GM18873 (cell line): ENCODE measurements at regions not wholly inside any gene's neighbourhood (a gene's known extent, or its start where the extent isn't known, plus 50 kb on each side); places are given as distances from the start of the nearest gene placed in this dataset.
"Not testable (repeated sequence)": the region's sequence is repeated elsewhere in the genome, so short reads cannot be mapped to it uniquely, and the experiment has no call there.

Source experiments
- ATAC-seq: cut with Tn5 transposase; IDR thresholded peaks from one replicate; pipeline ENCODE4 v1.9.1; 2021; ENCODE audit warnings: mild to moderate bottlenecking, moderate library complexity, moderate number of reproducible peaks; ENCODE audit not compliant: unreplicated experiment, low FRiP score

GRCh38 chr4:62595265-62595664 lies 1395.1 kb downstream of the ADGRL3 start:
- ATAC-seq: not testable (repeated sequence)

GRCh38 chr4:62591756-62592155 lies 1391.6 kb downstream of the ADGRL3 start:
- ATAC-seq: no peak

GRCh38 chr4:62588671-62589070 lies 1388.5 kb downstream of the ADGRL3 start:
- no peak for ATAC-seq

- ATAC-seq: no peak
These were observed 1371.4 kb downstream of the ADGRL3 start for GRCh38 chr4:62571494-62571893.

- ATAC-seq: no peak
These were observed 1360.7 kb downstream of the ADGRL3 start for GRCh38 chr4:62560858-62561257.

GRCh38 chr4:62550121-62550520 lies 1350.0 kb downstream of the ADGRL3 start:
- no peak for ATAC-seq

- ATAC-seq: no peak
These were observed 1349.5 kb downstream of the ADGRL3 start for GRCh38 chr4:62549601-62550000.

- ATAC-seq: no peak
These were observed 1348.6 kb downstream of the ADGRL3 start for GRCh38 chr4:62548765-62549164.

- no peak for ATAC-seq
These were observed 1348.0 kb downstream of the ADGRL3 start for GRCh38 chr4:62548108-62548524.

GRCh38 chr4:62544428-62544827 lies 1344.3 kb downstream of the ADGRL3 start:
- no peak for ATAC-seq

- no peak for ATAC-seq
These were observed 1342.9 kb downstream of the ADGRL3 start for GRCh38 chr4:62543002-62543401.

GRCh38 chr4:62533573-62533972 lies 1333.4 kb downstream of the ADGRL3 start:
- ATAC-seq: no peak

GRCh38 chr4:62531731-62532130 lies 1331.6 kb downstream of the ADGRL3 start:
- no peak for ATAC-seq

GRCh38 chr4:62531264-62531663 lies 1331.1 kb downstream of the ADGRL3 start:
- ATAC-seq: no peak

GRCh38 chr4:62528874-62529273 lies 1328.7 kb downstream of the ADGRL3 start:
- no peak for ATAC-seq

- no peak for ATAC-seq
These were observed 1326.5 kb downstream of the ADGRL3 start for GRCh38 chr4:62526671-62527070.

- no peak for ATAC-seq
These were observed 1323.1 kb downstream of the ADGRL3 start for GRCh38 chr4:62523256-62523655.

- no peak for ATAC-seq
These were observed 1322.1 kb downstream of the ADGRL3 start for GRCh38 chr4:62522273-62522672.

- ATAC-seq: no peak
These were observed 1317.6 kb downstream of the ADGRL3 start for GRCh38 chr4:62517716-62518115.

- ATAC-seq: no peak
These were observed 1313.2 kb downstream of the ADGRL3 start for GRCh38 chr4:62513306-62513705.

GRCh38 chr4:62512271-62512670 lies 1312.1 kb downstream of the ADGRL3 start:
- ATAC-seq: no peak

- no peak for ATAC-seq
These were observed 1310.1 kb downstream of the ADGRL3 start for GRCh38 chr4:62510228-62510627.

GRCh38 chr4:62500296-62500695 lies 1300.2 kb downstream of the ADGRL3 start:
- ATAC-seq: no peak
